ENCODE measurements at regions not wholly inside any gene's neighbourhood (a gene's known extent, or its start where the extent isn't known, plus 50 kb on each side); places are given as distances from the start of the nearest gene placed in this dataset.

DNA sequence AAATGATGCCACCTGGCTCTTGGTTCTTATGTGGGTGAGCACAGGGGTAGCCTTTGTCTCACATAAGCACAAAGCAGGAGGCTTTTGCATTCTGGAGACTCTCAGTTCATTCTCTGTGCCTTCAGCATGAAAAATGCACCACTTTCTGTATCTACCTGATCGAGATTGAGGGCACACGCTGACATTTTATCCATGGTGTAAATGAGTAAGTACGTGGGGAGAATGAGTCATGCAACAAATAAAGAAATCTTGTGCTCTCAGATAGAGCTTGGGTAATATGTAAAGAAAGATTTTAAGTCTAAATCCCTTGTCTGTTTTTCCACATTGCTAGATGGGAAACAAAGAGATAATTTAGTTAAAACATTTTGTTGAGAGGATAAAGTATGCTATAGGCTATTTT, 607.2 kb upstream of the WWC1 start:
- TF ChIP-seq, protein P1, sequence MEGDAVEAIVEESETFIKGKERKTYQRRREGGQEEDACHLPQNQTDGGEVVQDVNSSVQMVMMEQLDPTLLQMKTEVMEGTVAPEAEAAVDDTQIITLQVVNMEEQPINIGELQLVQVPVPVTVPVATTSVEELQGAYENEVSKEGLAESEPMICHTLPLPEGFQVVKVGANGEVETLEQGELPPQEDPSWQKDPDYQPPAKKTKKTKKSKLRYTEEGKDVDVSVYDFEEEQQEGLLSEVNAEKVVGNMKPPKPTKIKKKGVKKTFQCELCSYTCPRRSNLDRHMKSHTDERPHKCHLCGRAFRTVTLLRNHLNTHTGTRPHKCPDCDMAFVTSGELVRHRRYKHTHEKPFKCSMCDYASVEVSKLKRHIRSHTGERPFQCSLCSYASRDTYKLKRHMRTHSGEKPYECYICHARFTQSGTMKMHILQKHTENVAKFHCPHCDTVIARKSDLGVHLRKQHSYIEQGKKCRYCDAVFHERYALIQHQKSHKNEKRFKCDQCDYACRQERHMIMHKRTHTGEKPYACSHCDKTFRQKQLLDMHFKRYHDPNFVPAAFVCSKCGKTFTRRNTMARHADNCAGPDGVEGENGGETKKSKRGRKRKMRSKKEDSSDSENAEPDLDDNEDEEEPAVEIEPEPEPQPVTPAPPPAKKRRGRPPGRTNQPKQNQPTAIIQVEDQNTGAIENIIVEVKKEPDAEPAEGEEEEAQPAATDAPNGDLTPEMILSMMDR (IDR thresholded peaks at IDR 0.05; ENCODE audit: poor library complexity) = no peak
- no peak for TF ChIP-seq EZH2 (IDR thresholded peaks at IDR 0.05; ENCODE audit: borderline replicate concordance)

Measured in hepatocyte (in vitro differentiated cells).